Lung (tissue), 11 donors: ENCODE measurements at regions not wholly inside any gene's neighbourhood (a gene's known extent, or its start where the extent isn't known, plus 50 kb on each side); places are given as distances from the start of the nearest gene placed in this dataset.

Experiments
- ATAC-seq: fragments of 200-7000 bp; cut with Tn5 transposase; one replicate; pipeline ENCODE4 v1.9.1; 2020; ENCODE audit warnings: moderate number of reproducible peaks; ENCODE audit not compliant: insufficient read depth, low FRiP score
- DNase-seq, 3 donors: peaks; one replicate each; pipeline ENCODE4 v3.0.0-alpha.2; 2013 to 2017
- H3K27ac ChIP-seq, 2 donors: one replicate each; pipeline ENCODE4 v1.5.1; 2013; ENCODE audit warnings: mild to moderate bottlenecking in 2 of 2, moderate library complexity in 2 of 2, control low read depth in 1 of 2, inconsistent platforms in 1 of 2, low read depth in 1 of 2, low read length in 1 of 2
- H3K27me3 ChIP-seq, 3 donors: one replicate each; pipeline ENCODE4 v1.5.1; 2013; ENCODE audit warnings: low read length in 2 of 3; ENCODE audit not compliant: control insufficient read depth in 3 of 3, insufficient read depth in 3 of 3
- H3K36me3 ChIP-seq, 4 donors: one replicate each; pipeline ENCODE4 v1.5.1; 2013; ENCODE audit warnings: low read length in 4 of 4, mild to moderate bottlenecking in 1 of 4, moderate library complexity in 1 of 4; ENCODE audit not compliant: control insufficient read depth in 4 of 4, insufficient read depth in 4 of 4
- H3K4me1 ChIP-seq, 5 donors: one replicate each; pipeline ENCODE4 v1.5.1; 2013; ENCODE audit warnings: low read length in 5 of 5, mild to moderate bottlenecking in 2 of 5, moderate library complexity in 1 of 5; ENCODE audit not compliant: control insufficient read depth in 5 of 5, insufficient read depth in 5 of 5
- H3K4me3 ChIP-seq: one replicate; pipeline ENCODE4 v1.5.1; 2013; ENCODE audit warnings: mild to moderate bottlenecking, control low read depth, moderate library complexity
- H3K9ac ChIP-seq, 2 donors: one replicate each; pipeline ENCODE4 v1.5.1; 2013; ENCODE audit warnings: low read length in 2 of 2, control low read depth in 1 of 2; ENCODE audit not compliant: insufficient read depth in 1 of 2
- H3K9me3 ChIP-seq, 4 donors: one replicate each; pipeline ENCODE4 v1.5.1; 2013; ENCODE audit warnings: low read length in 3 of 4, mild to moderate bottlenecking in 1 of 4, moderate library complexity in 1 of 4; ENCODE audit not compliant: control insufficient read depth in 4 of 4, insufficient read depth in 3 of 4
- WGBS, 2 donors: extraction: QIAGEN DNeasy Blood & Tissue Kit; methylation state at CpG; one replicate each; pipeline ENCODE4 v1.1.7; 2013; 5-methylcytosine and 5-hydroxymethylcytosine counted together
- TF ChIP-seq, protein P1 (sequence below): IDR thresholded peaks from 2 replicates; pipeline ENCODE4 v1.5.1; 2012; ENCODE audit warnings: mild to moderate bottlenecking; ENCODE audit errors: control extremely low read depth, extremely low read depth
- donor health status: control.
- donor health status: control.
- donor health status: Bipolar disorder and iron deficiency.
- donor health status: healthy.
- donor health status: DM: yes; HTN: yes; CAD: no.

DNA sequence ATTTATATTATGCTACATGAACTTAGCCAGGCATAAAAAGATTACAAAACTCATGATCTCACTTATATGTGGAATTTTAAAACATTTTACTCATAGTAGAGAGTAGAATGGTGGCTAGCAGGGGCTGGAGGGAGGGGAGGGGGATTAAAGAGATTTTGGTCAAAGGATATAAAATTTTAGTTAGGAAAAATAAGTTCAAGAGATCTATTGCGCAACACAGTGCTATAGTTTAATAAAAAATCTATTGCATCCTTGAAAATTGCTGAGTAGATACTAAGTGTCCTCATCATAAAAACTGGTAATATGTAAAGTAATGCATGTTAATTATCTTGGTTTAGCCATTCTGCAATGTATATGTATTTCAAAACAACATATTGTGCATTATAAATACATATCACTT is 635.6 kb upstream of the NEGR1 start:
- ATAC-seq (no peak), DNase-seq (no peak)
- Histone ChIP-seq H3K4me3 (no peak overlapping the region), H3K27me3 (no peaks in the 10 kb centered on the region), H3K27ac (no peak overlapping the region), H3K4me1 (peaks cover 0 to 2% (median 0%) of the 10 kb centered on the region in 5 donors), H3K9ac (no peak overlapping the region), H3K9me3 (no peaks in the 10 kb centered on the region), H3K36me3 (no peaks in the 10 kb centered on the region)
- TF ChIP-seq, protein P1, sequence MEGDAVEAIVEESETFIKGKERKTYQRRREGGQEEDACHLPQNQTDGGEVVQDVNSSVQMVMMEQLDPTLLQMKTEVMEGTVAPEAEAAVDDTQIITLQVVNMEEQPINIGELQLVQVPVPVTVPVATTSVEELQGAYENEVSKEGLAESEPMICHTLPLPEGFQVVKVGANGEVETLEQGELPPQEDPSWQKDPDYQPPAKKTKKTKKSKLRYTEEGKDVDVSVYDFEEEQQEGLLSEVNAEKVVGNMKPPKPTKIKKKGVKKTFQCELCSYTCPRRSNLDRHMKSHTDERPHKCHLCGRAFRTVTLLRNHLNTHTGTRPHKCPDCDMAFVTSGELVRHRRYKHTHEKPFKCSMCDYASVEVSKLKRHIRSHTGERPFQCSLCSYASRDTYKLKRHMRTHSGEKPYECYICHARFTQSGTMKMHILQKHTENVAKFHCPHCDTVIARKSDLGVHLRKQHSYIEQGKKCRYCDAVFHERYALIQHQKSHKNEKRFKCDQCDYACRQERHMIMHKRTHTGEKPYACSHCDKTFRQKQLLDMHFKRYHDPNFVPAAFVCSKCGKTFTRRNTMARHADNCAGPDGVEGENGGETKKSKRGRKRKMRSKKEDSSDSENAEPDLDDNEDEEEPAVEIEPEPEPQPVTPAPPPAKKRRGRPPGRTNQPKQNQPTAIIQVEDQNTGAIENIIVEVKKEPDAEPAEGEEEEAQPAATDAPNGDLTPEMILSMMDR: no peak
- 91 to 94% methylated on average over 1 of the region's 1 CpG for WGBS, 2 donors

DNA sequence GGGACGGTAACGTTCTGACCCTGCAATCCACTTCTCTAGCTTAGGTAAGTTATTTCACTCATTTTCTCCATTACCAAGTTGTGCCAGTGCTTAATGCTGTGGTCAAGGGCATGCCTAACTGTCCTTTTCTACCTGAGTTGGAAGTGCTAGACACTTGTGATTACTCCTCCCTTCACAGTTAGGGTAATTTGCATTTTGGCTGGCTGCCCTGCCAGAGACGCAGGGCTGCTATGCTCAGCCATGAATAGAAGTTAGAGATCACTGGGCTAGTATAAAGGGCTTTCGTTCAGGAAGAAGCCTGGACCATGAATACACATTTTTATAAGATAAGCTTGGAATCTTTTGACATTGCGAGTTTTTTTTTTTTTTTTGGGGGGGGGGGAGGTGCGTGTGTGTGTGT is 633.2 kb upstream of the NEGR1 start:
- ATAC-seq: no peak
- H3K36me3 ChIP-seq: no peaks in the 10 kb centered on the region
- no peak overlapping the region for H3K9ac ChIP-seq
- 39 to 59% methylated on average over 5 to 6 of the region's 6 CpGs for WGBS, 2 donors
- H3K27me3 ChIP-seq: no peaks in the 10 kb centered on the region
- no peak overlapping the region for H3K4me3 ChIP-seq
- peak in 2 of 3 donors; percentile 12 to 16 for DNase-seq
- no peaks in the 10 kb centered on the region for H3K9me3 ChIP-seq
- no peak overlapping the region for H3K27ac ChIP-seq
- H3K4me1 ChIP-seq: peaks cover 0 to 2% (median 0%) of the 10 kb centered on the region in 5 donors
- TF ChIP-seq, protein P1: no peak

DNA sequence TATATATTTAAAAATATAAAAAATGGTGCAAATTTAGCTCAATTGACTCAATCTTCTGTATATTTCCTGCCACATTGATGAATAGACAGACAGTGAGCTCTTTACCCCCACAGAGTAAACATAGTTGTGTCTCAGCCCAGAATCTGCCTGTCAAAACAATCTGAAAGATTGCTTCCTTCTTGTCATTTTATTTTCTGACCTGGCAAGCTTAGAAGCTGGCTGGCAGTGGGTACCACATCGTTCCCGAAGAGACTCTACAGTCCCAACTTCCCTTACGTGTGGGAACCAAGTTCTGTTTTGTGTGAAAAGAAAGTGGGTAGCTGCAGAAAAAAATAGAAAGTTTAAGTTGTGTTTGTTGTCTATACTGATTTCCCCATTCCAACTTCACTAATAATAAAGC is 629.3 kb upstream of the NEGR1 start:
- Histone ChIP-seq H3K27me3 (no peaks in the 10 kb centered on the region), H3K4me1 (peaks cover 0 to 2% (median 0%) of the 10 kb centered on the region in 5 donors), H3K9me3 (no peaks in the 10 kb centered on the region), H3K9ac (no peak overlapping the region), H3K27ac (no peak overlapping the region), H3K36me3 (no peaks in the 10 kb centered on the region), H3K4me3 (no peak overlapping the region)
- DNase-seq: no peak
- TF ChIP-seq, protein P1: no peak
- 38 to 52% methylated on average over 3 of the region's 3 CpGs for WGBS, 2 donors
- ATAC-seq: no peak

DNA sequence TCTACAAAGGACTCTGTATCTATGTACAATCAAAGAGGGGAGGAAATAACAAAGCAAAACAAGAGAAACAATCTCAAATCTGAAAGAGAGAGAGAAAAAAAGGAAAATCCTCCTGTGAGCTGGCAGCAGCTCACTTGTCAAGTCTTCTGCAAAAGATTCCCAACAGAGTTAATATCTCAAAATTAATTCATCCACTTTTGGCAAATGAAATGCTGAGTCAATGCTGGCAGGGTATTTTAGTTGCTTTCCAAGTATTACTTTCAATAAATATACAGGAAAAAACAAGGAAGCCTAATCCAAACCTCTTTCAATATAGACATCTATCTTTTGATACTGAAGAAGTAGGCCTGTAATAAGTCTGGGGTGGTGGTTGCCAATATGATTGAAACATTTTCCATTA is 613.9 kb upstream of the NEGR1 start:
- H3K4me1 ChIP-seq: peaks cover 0 to 10% (median 0%) of the 10 kb centered on the region in 5 donors
- no peak overlapping the region for H3K9ac ChIP-seq
- H3K27ac ChIP-seq: no peak overlapping the region
- DNase-seq (peak in 2 of 3 donors; percentile 66 to 83), ATAC-seq (no peak)
- TF ChIP-seq, protein P1: no peak
- no peaks in the 10 kb centered on the region for H3K36me3 ChIP-seq
- no peaks in the 10 kb centered on the region for H3K27me3 ChIP-seq
- H3K9me3 ChIP-seq: no peaks in the 10 kb centered on the region
- no peak overlapping the region for H3K4me3 ChIP-seq
